Activated T-helper 9 cell treated with anti-CD3 and anti-CD28 coated beads, Interleukin-2, amount 50 U/mL, for 16 hours (primary cell): ENCODE measurements at regions not wholly inside any gene's neighbourhood (a gene's known extent, or its start where the extent isn't known, plus 50 kb on each side); places are given as distances from the start of the nearest gene placed in this dataset.

ENCODE experiments used
- DNase-seq: peaks from one replicate; pipeline ENCODE4 v3.0.0-alpha.2; 2020; ENCODE audit warnings: low read depth

DNA sequence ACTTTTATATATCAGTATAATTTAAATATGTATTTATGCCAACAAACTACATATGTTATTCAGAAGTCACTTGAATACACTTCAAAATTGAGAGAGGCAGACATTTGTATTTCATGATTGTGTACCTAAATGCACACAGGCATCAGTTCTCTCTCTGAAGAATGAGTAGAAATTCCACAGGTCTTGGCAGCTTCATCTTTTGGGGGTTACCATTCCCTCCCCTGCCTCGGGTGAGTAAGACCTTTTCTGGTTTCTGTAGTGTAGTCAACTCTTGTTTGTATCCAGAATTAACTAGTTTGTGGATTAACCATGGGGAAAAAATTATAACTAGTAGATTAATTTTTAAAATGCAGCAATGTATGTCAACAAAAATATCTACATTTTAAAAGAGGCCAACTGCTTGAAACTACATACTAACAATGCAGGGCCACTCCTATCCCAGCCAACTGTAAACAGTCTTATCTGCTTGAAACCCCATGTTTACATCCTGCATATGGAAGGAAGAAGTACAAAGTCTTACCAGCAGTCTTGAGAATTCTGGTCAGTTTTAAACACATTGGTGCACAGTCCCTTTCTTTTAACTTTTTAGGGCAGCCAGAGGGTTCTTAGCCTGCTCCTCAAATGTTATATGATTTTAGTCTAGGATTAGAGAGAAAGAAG, 339.6 kb upstream of the KIF2A start:
- DNase-seq, result no peak

DNA sequence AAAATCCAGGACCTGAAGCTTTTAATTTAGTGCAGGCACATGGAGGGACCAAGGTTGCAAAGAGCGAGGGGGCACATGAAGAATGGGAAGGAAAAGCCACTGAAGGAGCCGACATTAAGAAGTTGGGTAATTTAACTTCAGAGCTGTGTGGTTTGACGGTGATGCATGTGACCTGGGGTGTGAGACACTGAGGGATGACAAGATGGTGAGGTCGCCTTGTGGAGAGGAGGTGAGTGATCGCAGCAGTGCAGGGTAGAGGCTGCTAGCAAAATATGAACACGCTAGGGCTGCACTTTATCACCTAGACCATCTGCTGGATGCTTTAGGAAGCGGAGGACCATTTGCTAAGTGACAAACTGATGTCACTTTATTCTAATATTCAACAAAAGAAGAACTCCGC, 339.0 kb upstream of the KIF2A start:
- DNase-seq, result no peak

DNA sequence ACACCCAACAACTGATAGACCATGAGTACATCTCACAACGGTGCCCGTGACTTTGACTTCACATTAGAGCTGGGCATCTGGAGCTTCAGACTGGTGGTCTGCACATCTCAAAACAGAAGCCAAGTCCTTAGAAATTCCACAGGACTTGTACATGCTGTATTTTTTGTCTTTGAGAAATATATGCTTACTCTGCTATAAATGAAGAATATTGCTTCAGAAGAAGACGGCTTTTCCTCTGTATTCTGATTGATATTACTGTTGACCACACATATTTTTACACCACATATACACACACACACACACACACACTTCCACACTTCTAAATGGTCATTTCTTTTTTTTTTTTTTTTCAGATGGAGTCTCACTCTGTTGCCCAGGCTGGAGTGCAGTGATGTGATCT, 338.3 kb upstream of the KIF2A start:
- DNase-seq, result no peak

DNA sequence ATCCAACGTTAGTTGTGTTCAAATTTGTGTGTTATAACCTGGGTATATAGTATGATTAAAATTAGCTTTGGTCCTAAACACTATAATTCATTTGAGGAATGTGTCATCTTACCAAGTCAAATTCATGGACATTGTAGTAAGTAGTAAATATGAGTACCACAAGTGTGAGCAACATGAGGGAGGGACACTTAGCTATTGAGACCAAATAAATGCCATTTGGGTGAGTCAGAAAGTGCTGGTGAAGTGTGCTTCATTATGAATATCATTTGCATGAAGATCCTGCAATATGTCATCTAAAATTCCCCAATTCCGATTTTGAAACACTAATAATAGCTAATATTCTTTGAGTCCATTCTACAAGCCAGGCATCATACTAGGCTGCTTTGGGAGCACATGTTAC, 336.7 kb upstream of the KIF2A start:
- DNase-seq, result no peak

DNA sequence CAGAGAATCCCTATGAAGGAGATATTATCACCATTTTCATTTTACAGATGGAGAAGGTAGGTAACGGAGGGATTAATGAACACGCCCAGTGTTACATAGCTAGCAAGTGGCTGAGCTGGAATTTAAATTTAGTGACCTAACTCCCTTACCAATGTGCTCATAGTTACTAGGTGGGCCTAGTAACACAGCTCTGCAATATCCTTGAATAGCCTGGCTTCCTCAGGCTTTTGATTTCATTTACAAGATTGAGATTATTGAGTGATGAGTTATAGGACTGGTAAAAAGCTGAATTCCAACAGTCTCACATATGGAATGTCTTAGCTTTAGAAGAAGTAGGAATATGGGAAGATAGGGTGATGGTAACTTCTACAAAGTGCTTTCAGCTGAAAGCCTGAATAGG, 336.3 kb upstream of the KIF2A start:
- no peak for DNase-seq

DNA sequence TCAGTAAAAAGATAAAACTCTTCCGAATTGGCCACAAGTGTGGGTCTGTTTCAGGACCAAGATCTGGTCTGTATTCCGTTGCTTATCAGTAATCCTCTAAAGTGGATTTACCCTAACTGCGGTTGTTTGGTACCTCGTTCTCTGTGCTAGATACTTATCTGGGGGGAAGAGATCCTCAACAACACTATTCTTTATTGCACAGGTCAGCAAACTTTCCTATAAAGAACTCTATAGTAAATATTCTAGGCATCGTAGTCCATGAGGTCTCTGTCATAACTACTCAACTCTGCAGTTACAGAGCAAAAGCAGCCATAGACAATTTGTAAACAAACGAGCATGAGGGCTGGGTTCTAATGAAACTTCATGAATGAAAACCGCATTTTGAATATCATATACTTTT, 335.8 kb upstream of the KIF2A start:
- no peak for DNase-seq

DNA sequence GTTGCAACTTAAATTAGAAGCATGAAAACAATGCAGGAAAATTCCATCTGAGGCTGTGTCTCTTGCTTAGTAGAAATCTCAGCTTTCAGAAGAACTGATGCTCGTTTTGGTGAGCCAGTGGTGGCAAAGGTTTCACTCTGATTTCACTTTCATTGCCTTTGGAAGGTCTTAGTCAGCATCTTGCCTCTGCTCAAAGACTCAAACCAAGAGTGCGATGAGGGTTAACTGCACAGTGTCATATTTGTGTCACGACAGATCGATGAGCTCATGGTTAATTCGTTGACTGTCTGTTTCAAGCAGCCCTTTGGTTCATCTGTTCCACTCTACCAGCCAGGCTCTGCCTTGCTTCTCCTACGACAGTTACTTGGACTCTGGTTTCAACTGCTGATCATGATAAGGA, 331.3 kb upstream of the KIF2A start:
- DNase-seq, result no peak

DNA sequence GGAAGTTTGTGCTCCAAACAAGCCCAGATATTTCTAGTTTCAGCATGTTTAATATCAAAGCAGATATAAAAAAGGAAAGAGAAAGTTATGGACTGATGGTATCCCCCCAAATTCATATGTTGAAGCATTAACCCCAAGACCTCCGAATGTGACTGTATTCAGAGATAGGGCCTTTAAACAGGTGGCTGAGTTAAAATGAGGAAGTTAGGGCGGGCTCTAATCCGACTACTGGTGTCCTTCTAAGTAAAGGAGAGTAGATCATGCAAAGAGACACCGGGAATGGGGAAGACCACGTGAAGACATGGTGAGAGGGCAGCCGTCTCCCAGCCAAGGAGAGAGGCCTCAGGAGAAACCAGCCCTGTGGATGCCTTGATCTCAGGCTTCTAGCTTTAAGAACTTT, 324.1 kb upstream of the KIF2A start:
- DNase-seq, result no peak

DNA sequence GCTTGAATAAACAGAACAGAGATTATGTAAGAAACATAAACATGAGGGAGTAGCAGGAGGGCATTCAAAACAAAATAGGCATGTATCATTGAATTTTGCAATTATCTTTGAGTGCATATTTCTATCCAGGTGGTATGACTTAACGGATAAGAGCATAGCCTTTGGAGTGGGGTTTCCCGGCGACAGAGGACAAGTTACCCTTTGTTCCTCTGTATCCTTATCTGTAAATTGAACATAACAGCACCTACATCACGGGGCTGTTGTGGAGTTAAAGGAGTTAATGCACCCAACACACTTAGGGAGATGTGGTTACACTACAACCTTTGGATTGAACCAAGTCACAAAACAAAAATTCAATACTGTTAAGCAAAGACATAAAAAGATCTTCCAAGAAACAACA, 314.6 kb upstream of the KIF2A start:
- DNase-seq, result no peak

DNA sequence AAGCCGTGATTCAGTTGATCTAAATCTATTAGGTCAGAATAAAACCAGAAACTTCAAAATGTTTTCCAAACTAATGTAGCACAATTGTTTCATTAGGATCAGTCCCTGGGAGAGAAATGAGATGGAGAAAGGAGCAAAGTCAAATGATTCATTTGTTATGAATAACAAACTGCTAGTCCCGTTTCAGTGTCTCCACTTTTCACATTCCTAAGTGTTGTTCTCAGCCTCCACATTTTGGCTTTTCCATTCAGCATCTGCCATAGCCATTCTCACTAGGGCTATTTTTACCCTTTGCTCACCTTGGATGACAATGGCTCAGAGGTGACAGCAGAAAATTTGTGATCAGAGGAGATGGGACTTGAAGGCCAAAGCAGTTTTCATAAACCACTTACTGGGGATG, 314.1 kb upstream of the KIF2A start:
- DNase-seq, result no peak

DNA sequence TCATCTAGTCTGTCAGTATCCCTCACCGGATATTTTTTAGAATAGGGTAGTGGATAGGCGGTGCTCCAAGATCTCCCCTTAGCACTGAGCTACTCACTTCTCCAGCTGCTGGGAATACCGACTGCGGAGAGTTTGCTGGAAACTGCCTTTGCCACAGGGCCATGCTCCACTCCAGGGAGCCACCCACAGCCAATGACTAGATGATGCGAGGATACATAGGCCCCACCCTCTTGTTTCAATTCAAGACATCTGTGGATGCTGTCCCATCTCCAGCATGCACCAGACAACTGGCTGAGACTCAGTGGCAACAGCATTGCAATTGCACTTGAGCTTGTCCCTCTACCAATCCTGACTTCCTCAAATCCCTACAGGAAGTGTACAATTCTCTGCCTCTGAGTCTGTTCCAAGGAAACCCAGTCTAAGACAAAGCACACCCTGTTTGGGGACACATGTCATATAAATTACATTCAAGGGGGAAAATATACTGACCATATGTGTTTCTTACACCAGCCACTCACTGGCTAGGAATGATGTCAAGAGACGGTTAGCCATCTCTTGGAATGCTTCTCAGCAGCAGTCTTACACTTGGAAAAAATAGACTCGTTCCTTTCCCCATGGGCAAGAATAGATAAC, 312.6 kb upstream of the KIF2A start:
- DNase-seq, result no peak

DNA sequence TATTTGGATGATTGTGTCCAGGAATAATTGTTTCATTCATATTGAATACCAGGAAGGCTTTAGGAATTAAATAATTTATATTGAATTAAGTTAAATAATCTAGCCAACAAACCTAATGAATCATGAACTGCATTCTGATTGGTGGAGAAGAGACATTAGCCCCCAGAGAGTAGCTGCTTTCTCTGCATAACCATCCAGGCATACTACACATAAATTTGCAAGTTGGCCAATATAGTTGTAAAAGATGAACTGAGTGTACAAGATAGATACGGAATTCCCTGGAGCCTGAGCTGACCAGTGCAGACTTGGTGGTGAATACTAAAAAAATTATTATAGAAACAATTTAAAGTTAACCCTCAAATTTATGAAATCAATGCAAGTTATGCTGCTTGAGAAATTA, 311.8 kb upstream of the KIF2A start:
- no peak for DNase-seq

DNA sequence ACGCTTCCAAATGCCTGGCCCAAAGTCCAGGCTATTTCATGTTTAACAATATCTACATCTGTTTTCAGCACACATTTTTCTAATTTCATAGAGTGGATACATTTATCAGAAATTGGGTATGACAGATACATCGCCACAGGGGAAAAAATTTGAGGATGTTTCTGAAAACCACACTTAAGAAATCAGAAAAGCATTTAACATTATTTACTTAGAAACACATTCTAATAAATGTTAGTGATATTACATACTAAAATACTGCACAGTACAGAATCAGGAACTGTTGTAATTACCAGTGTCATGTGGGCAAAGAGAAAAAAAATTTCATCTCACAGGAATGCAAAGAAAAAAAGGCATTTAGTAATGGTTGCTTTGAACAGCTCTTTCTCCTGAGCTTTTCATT, 310.5 kb upstream of the KIF2A start:
- DNase-seq, result no peak

DNA sequence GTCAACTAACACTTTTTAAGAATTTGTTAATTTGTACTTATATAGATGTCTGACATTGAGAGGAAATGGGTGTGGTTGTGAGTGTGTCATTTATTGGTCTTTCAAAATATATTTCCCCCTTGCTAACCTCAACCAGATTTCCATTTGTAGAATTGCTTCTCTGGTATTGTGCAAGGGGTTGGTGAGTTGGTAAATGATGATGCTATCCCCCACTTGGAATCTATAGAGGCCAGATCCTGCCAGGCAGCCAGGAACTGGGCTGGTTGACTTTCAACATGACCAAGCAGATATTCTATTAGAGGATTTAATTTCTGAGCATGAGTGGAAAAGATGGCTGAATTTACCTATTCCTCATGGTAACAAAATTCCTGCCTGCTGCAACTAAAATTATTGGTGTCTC, 306.6 kb upstream of the KIF2A start:
- DNase-seq, result no peak

DNA sequence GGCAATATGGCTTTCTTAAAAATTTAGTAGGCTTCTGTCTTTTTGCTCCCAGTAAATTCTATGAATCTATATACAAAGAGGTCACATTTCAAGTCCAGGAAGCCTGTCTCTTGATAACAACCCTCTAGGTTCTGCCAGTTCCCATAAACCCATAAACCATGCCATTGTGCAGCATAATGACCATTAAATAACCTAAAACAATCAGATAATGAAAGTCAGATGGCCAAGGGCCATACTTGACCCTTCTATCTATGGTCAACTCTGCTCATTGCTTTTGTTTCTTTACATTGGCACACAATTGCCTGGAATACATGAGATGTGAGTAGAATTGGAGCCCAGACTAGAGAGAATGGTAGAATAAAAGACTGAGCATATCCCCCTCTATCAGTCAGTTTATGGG, 305.4 kb upstream of the KIF2A start:
- DNase-seq, result no peak

DNA sequence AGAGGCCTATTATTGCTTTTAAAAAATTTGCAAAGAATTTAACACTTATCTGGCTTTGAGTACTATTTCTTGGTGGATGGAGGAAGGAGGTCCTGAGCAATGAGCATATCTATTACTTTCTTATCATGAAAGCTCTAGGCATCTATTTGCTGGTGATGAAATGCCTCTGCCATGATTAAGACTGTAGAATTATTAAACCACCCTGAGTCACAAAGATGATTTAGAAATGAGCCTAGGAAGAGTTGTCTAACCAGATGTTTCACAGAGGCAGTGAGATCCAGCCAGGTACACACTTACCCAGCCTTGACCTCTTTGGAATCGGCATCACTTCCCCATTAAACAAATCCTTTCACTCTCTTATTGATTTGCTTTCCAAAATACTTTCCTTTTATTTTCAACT, 304.4 kb upstream of the KIF2A start:
- DNase-seq, result no peak

DNA sequence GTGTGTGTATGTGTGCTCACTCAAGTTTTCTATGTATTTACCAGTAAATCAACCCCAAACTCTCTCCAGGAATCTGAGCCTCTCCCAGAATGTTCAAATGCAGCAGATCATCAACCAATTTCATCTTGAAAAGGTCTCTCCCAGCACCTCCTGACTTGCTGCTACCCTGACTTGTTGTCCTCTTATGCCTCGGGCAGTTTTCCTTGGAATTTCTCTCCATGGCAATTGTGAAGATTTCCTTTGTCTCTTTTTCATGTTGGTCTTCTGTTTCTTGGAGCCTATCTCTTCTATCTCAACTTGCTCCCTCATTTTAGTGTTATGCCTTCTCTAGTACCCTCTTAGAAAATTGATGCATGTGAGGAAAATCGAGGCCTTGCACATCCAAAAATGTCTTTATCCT, 303.6 kb upstream of the KIF2A start:
- no peak for DNase-seq

DNA sequence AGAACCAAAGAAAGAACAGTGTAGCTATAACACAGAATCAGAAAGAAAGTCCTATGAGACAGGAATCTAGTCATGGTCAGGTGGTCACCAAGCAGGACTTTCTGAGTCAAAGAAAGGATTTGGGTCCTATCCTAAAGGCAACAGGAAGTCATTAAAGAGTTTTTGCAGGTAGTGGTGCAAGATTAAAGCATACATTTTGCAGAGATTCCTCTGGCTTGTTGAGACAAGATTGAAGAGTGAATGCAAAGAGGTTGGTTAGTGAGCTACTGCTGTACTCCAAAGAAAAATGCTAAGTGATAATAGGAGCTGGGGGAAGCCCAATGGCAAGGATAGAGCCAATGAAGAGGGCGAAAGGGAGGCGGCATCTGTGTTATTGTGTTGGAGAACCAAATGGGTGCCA, 300.5 kb upstream of the KIF2A start:
- no peak for DNase-seq

DNA sequence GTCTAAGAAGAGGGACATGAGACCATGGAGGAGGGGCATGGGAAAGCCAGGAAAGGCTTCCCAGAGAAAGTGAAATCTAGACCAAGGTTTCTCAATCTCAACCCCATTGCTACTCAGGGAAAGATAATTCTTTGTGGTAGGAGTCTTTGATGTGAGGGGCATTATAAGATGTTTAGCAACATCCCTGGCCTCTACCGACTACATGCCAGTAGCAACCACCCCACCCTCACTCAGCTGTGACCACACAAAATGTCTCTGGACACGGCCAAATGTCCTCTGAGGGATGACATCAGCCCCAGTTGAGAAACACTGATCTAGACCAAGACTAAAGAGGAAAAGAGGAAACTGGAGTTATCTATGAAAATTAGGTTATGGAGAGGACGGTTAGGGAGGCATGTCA, 298.5 kb upstream of the KIF2A start:
- no peak for DNase-seq

DNA sequence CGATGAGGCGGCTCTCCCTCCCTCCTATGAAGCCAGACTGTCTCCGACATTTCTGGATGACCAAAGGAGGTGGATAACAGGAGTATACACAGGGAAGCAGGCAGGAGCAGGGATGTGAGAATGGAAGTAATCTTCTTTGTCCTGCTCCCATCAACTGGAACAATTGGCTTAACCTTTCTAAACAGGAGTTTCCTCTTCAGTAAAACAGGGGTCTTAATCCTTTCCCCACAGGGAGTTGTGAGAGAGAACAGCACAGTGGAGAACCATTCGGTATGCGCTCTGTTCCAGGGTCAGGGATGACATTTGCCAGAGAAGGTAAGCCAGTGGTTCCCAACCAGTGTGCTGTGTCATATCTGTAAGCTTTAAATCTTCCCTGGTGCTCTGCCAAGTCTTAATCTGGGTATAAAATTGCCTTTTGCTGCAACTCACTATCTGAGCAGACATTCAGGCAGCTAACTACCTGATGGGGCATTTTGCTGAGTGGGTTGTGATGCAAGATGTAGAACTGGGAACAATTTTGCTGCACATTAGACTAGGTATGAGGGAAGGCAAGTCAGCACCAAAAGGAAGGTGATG, 294.8 kb upstream of the KIF2A start:
- DNase-seq, result no peak

DNA sequence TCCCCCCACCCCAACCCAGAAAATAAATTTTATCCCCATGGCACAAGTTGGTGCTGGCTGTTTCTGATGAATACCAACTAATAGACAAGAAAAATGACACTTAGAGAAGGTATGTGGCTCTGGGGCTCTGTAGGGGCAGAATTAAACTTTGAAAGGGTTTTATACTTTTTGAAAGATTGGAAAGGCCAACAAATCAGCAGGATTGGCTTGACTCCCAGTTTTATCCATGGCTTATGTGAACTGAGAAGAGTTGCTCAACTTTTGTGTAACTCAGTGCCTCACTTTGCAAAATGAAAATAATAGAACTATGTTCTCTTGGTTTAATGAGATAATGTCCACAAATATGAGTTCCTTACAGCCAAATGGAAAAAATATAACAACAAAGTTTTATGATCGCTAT, 288.9 kb upstream of the KIF2A start:
- no peak for DNase-seq

DNA sequence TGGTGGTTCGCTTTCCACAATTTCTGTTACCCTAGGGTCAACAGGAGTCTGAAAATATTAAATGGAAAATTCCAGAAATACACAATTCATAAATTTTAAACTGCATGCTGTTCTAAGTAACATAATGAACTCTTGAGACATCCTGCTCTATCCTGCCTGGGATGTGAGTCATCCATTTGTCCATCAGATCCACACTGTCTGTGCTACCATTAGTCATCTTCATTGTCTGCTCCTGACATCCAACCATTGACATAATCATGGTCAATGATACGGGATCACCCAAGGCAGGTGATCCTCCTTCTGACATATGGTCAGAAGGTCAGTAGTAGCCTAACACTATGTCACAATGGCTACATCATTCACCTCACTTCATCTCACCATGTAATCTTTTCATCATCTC, 276.7 kb upstream of the KIF2A start:
- DNase-seq, result no peak

DNA sequence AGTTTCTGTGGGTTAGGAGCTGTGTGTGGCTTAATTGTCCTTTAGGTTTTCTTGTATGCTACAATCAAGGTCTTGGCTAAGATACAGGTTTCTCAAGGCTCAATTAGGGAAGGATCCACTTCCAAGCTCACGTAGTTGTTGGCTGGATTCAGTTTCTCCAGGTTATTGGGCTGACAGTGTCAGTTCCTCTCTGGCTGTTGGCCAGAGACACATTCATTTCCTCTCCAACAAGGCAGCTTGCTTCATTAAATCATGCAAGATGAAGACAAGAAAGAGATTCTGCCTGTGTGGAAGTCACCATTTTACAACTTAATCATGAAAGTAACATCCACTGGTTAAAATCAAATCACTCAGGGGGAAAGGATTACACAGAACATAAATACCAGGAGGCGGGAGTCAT, 275.7 kb upstream of the KIF2A start:
- no peak for DNase-seq

DNA sequence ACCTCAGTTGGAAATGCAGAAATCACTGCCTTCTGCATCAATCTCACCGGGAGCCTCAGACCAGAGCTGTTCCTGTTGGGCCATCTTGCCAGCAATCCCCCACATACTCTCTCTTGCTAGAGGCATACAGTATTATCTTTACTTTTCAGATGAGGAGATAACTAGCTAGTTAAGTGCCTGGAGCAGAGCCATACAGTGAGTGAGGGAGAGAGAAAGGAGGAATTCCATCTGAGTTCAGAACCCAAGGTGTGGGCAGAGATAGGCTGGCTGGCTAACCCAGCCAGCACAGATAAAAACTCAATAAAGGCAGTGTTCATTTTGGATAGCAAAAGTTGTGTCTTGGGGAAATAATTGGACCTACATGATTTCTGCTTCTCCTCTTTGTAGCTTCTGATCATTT, 268.0 kb upstream of the KIF2A start:
- no peak for DNase-seq
